ENCODE measurements at regions not wholly inside any gene's neighbourhood (a gene's known extent, or its start where the extent isn't known, plus 50 kb on each side); places are given as distances from the start of the nearest gene placed in this dataset.

DNA sequence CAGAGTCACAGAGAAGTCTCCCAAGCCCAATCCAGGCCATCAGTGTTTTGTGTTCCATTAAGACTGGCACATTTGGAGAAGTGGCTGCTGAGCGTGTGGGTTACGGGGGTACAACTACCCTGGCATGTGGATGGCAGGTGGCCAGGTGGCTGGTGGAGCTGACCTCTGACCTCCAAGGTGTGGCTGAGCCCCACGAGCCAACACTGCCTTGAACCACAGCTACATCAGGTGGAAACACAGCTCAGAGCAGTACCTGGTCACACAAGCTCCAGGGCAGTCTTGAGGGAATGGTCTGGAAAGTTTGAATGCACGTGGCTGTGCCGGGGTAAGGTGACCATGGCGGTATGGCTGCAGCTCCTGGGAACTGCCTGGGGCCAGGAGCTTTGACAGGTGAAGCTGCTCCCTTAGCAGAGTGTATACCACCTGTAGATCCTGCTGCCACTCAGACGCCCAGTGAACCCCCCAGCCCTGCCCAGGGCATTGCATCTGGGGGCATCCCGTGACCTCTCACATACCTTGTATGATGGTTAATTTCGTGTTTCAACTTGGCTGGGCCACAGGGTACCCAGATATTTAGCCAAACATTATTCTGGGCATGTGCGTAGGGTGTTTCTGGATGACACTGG, 207.9 kb downstream of the GADD45G start:
- TF ChIP-seq, protein P1, sequence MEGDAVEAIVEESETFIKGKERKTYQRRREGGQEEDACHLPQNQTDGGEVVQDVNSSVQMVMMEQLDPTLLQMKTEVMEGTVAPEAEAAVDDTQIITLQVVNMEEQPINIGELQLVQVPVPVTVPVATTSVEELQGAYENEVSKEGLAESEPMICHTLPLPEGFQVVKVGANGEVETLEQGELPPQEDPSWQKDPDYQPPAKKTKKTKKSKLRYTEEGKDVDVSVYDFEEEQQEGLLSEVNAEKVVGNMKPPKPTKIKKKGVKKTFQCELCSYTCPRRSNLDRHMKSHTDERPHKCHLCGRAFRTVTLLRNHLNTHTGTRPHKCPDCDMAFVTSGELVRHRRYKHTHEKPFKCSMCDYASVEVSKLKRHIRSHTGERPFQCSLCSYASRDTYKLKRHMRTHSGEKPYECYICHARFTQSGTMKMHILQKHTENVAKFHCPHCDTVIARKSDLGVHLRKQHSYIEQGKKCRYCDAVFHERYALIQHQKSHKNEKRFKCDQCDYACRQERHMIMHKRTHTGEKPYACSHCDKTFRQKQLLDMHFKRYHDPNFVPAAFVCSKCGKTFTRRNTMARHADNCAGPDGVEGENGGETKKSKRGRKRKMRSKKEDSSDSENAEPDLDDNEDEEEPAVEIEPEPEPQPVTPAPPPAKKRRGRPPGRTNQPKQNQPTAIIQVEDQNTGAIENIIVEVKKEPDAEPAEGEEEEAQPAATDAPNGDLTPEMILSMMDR (conservative IDR thresholded peaks at IDR 0.05; ENCODE audit: low read depth, low read length), result no peak
- TF ChIP-seq EZH2 (IDR thresholded peaks at IDR 0.05; ENCODE audit: borderline replicate concordance, low read depth, low read length, poor library complexity, severe bottlenecking), result no peak
